GM12878 (cell line): ENCODE measurements at regions not wholly inside any gene's neighbourhood (a gene's known extent, or its start where the extent isn't known, plus 50 kb on each side); places are given as distances from the start of the nearest gene placed in this dataset.

ENCODE experiments used
- ATAC-seq: fragments of 200-7000 bp; cut with Tn5 transposase; 3 replicates; pipeline ENCODE4 v1.9.1; 2020; ENCODE audit warnings: mild to moderate bottlenecking, moderate library complexity
- BruUV-seq: library from RNA; stranded (reverse); fragments of 400-500 nt; replicated peaks from 2 replicates; lab custom pipeline; 2021; lab: Mats Ljungman, UMichigan
- CTCF ChIA-PET: fragments of 300-600 bp; sonication (Branson Sonifier 250); formaldehyde crosslinking; extraction: SDS; loops from one replicate; lab custom pipeline; 2021; ENCODE audit warnings: inconsistent platforms; lab: Yijun Ruan, JAX
- POLR2A ChIA-PET: fragments of 350-600 bp; formaldehyde crosslinking; extraction: SDS; loops from one replicate; lab custom pipeline; 2021; ENCODE audit warnings: inconsistent platforms; lab: Charles Lee
- RAD21 ChIA-PET: fragments of 300-600 bp; sonication (Branson Sonifier 250); formaldehyde crosslinking; loops from one replicate; lab custom pipeline; 2023; ENCODE audit warnings: antibody characterized with exemption; ENCODE audit not compliant: unreplicated experiment; lab: Charles Lee
- SMC1A ChIA-PET: fragments of 300-600 bp; sonication (Branson Sonifier 250); formaldehyde crosslinking; loops from one replicate; lab custom pipeline; 2023; ENCODE audit not compliant: unreplicated experiment, uncharacterized antibody; lab: Charles Lee
- DNase-seq: peaks from one replicate; pipeline ENCODE4 v3.0.0-alpha.2; 2011; ENCODE audit warnings: low read depth, low spot score
- FAIRE-seq: peaks from 3 replicates; lab custom pipeline; 2011; peaks lifted over from hg19 to GRCh38; lab: Jason Lieb, UNC
- H2AFZ ChIP-seq: 2 replicates; pipeline ENCODE4 v1.6.0; 2011; ENCODE audit warnings: low read depth, low read length, control low read depth; ENCODE audit not compliant: control insufficient read depth
- H3K27ac ChIP-seq: 2 replicates; pipeline ENCODE4 v1.5.1; 2011; ENCODE audit warnings: control low read depth; ENCODE audit not compliant: control insufficient read depth, insufficient read depth
- H3K27me3 ChIP-seq, 2 experiments: replicated peaks in 1 of 2; 2 replicates each; pipeline versions ENCODE4 v1.6.0 to v1.6.1; 2011; ENCODE audit warnings: low read length in 1 of 2; ENCODE audit not compliant: control insufficient read depth in 2 of 2, insufficient read depth in 2 of 2
- H3K36me3 ChIP-seq, 2 experiments: 2 replicates each; pipeline ENCODE4 v1.5.1; 2011; ENCODE audit warnings: low read length in 1 of 2; ENCODE audit not compliant: control insufficient read depth in 2 of 2, insufficient read depth in 2 of 2
- H3K4me1 ChIP-seq: 2 replicates; pipeline ENCODE4 v1.6.1; 2011; ENCODE audit warnings: mild to moderate bottlenecking, low read length, moderate library complexity, mixed read lengths; ENCODE audit not compliant: control insufficient read depth, insufficient read depth
- H3K4me2 ChIP-seq: 2 replicates; pipeline ENCODE4 v1.6.0; 2011; ENCODE audit warnings: control low read depth; ENCODE audit not compliant: control insufficient read depth, insufficient read depth
- H3K4me3 ChIP-seq: fragments of 200-600 bp; sonication (generic); 2 replicates; pipeline ENCODE4 v1.5.1; 2016
- H3K79me2 ChIP-seq: 2 replicates; pipeline ENCODE4 v1.6.0; 2011; ENCODE audit warnings: low read length; ENCODE audit not compliant: control insufficient read depth, insufficient read depth
- H3K9ac ChIP-seq: 2 replicates; pipeline ENCODE4 v1.8.0; 2011; ENCODE audit warnings: low read length, control low read depth, mixed read lengths; ENCODE audit not compliant: control insufficient read depth, insufficient read depth
- H3K9me3 ChIP-seq: replicated peaks from 3 replicates; pipeline ENCODE4 v1.5.1; 2011; ENCODE audit warnings: mild to moderate bottlenecking, low read length; ENCODE audit not compliant: control insufficient read depth, insufficient read depth
- H4K20me1 ChIP-seq: 2 replicates; pipeline ENCODE4 v1.6.0; 2011; ENCODE audit not compliant: control insufficient read depth, insufficient read depth
- CEBPB ChIP-seq, 2 experiments: fragments of 150-350 bp in 1 of 2; IDR thresholded peaks; 2 replicates each; pipeline ENCODE4 v1.6.1; 2012 to 2014; ENCODE audit warnings: low read depth in 2 of 2, low read length in 2 of 2, borderline replicate concordance in 1 of 2, inconsistent platforms in 1 of 2
- CHD2 ChIP-seq: IDR thresholded peaks from 2 replicates; pipeline ENCODE4 v1.6.1; 2011; ENCODE audit warnings: low read depth, low read length, improper control_type of control experiment, borderline replicate concordance
- CREM ChIP-seq: IDR thresholded peaks from 2 replicates; pipeline ENCODE4 v1.6.1; 2014; ENCODE audit warnings: antibody characterized with exemption, low read depth
- KDM1A ChIP-seq: fragments of 200-600 bp; sonication (generic); IDR thresholded peaks from 2 replicates; pipeline ENCODE4 v1.6.1; 2016; ENCODE audit warnings: borderline replicate concordance
- MTA2 ChIP-seq: fragments of 450-650 bp; IDR thresholded peaks from 2 replicates; pipeline ENCODE4 v1.6.1; 2016; ENCODE audit warnings: low read depth, mild to moderate bottlenecking, moderate library complexity
- MYB ChIP-seq: fragments of 150-350 bp; IDR thresholded peaks from 2 replicates; pipeline ENCODE4 v1.6.1; 2014; ENCODE audit warnings: mild to moderate bottlenecking, low read depth, low read length, borderline replicate concordance
- NR2C2 ChIP-seq: IDR thresholded peaks from 2 replicates; pipeline ENCODE4 v1.6.1; 2011; ENCODE audit warnings: borderline replicate concordance, low read depth; ENCODE audit not compliant: control insufficient read depth, insufficient read length
- RUNX3 ChIP-seq: IDR thresholded peaks from 2 replicates; pipeline ENCODE4 v1.6.1; 2012; ENCODE audit warnings: low read length, inconsistent platforms
- SIN3A ChIP-seq: IDR thresholded peaks from 2 replicates; pipeline ENCODE4 v1.6.1; 2012; ENCODE audit warnings: low read depth, low read length, improper control_type of control experiment
- TCF7 ChIP-seq: IDR thresholded peaks from 2 replicates; pipeline ENCODE4 v1.6.1; 2014; ENCODE audit warnings: antibody characterized with exemption, borderline replicate concordance
- YBX1 ChIP-seq: fragments of 450-650 bp; IDR thresholded peaks from 2 replicates; pipeline ENCODE4 v1.6.1; 2016; ENCODE audit warnings: antibody characterized with exemption
- ZNF384 ChIP-seq: IDR thresholded peaks from 2 replicates; pipeline ENCODE4 v1.6.1; 2012; ENCODE audit warnings: low read depth, mild to moderate bottlenecking, low read length, improper control_type of control experiment, borderline replicate concordance
- WGBS: methylation state at CpG from one replicate; pipeline ENCODE4 v1.1.6; 2016; ENCODE audit warnings: low lambda C conversion rate; ENCODE audit not compliant: insufficient replicate concordance, insufficient coverage; ENCODE audit errors: missing lambda C conversion rate; 5-methylcytosine and 5-hydroxymethylcytosine counted together
- in situ Hi-C: fragments of 300-500 bp; cut with MboI; formaldehyde crosslinking; loops from 9 replicates; pipeline ENCODE4 v1.14.3; 2018; ENCODE audit warnings: mixed read lengths
- intact Hi-C: fragments of 100-400 bp; cut with micrococcal nuclease; formaldehyde crosslinking; loops from one replicate; pipeline ENCODE4 v1.14.2; 2022; ENCODE audit not compliant: unreplicated experiment
- TF ChIP-seq, protein P1 (sequence below): fragments of 150-350 bp; IDR thresholded peaks from 2 replicates; pipeline ENCODE4 v1.6.1; 2016; ENCODE audit warnings: low read depth, low read length

DNA sequence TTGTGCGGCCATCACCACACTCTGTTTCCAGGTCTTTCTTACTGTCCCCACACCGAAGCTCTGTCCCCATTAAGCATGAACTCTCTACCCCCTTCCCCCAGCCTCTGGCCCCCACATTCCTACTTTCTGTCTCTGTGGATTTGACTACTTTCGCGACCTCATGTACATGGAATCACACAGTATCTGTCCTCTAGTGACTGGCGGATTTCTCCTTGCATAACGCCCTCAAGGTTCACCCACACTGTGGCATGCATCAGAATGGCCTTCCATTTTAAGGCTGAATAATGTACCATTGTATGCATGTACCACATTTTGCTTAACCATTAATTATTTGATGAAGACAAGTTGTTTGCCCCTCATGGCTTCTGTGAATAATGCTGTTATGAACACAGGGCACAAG, 467.6 kb upstream of the HS6ST1 start:
- CTCF ChIA-PET = no interaction called here
- ATAC-seq (no peak), FAIRE-seq (no peak), DNase-seq (no peak)
- intact Hi-C loops (no loop called here), in situ Hi-C loops (no loop called here)
- SMC1A ChIA-PET = no interaction called here
- Histone ChIP-seq H3K4me2 (no peak overlapping the region), H3K27ac (no peak overlapping the region), H3K36me3 (no peaks in the 10 kb centered on the region), H2AFZ (no peak overlapping the region), H3K9ac (no peak overlapping the region), H3K4me1 (no peaks in the 10 kb centered on the region), H3K79me2 (no peaks in the 10 kb centered on the region), H3K4me3 (no peak overlapping the region), H3K9me3 (no peaks in the 10 kb centered on the region), H3K27me3 (no peaks in the 10 kb centered on the region), H4K20me1 (no peaks in the 10 kb centered on the region)
- no TSS peak for BruUV-seq
- POLR2A ChIA-PET = no interaction called here
- RAD21 ChIA-PET = no interaction called here
- 36% methylated on average over 6 of the region's 6 CpGs for WGBS
- TF ChIP-seq ZNF384 = no peak
- no peak for TF ChIP-seq CREM
- no peak for TF ChIP-seq NR2C2
- no peak for TF ChIP-seq MTA2
- TF ChIP-seq TCF7 = no peak
- TF ChIP-seq CHD2 = no peak
- TF ChIP-seq, protein P1, sequence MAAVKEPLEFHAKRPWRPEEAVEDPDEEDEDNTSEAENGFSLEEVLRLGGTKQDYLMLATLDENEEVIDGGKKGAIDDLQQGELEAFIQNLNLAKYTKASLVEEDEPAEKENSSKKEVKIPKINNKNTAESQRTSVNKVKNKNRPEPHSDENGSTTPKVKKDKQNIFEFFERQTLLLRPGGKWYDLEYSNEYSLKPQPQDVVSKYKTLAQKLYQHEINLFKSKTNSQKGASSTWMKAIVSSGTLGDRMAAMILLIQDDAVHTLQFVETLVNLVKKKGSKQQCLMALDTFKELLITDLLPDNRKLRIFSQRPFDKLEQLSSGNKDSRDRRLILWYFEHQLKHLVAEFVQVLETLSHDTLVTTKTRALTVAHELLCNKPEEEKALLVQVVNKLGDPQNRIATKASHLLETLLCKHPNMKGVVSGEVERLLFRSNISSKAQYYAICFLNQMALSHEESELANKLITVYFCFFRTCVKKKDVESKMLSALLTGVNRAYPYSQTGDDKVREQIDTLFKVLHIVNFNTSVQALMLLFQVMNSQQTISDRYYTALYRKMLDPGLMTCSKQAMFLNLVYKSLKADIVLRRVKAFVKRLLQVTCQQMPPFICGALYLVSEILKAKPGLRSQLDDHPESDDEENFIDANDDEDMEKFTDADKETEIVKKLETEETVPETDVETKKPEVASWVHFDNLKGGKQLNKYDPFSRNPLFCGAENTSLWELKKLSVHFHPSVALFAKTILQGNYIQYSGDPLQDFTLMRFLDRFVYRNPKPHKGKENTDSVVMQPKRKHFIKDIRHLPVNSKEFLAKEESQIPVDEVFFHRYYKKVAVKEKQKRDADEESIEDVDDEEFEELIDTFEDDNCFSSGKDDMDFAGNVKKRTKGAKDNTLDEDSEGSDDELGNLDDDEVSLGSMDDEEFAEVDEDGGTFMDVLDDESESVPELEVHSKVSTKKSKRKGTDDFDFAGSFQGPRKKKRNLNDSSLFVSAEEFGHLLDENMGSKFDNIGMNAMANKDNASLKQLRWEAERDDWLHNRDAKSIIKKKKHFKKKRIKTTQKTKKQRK = no peak
- TF ChIP-seq MYB = no peak
- TF ChIP-seq CEBPB (IDR thresholded peaks at IDR 0.05; ENCODE audit: borderline replicate concordance in 1 of 2, low read depth in 2 of 2, low read length in 2 of 2) = no peak
- TF ChIP-seq KDM1A = no peak
- no peak for TF ChIP-seq RUNX3
- TF ChIP-seq SIN3A = no peak
- TF ChIP-seq YBX1 = no peak
- TF ChIP-seq, all 136 proteins: peak for 0
